ENCODE measurements at regions not wholly inside any gene's neighbourhood (a gene's known extent, or its start where the extent isn't known, plus 50 kb on each side); places are given as distances from the start of the nearest gene placed in this dataset.

DNA sequence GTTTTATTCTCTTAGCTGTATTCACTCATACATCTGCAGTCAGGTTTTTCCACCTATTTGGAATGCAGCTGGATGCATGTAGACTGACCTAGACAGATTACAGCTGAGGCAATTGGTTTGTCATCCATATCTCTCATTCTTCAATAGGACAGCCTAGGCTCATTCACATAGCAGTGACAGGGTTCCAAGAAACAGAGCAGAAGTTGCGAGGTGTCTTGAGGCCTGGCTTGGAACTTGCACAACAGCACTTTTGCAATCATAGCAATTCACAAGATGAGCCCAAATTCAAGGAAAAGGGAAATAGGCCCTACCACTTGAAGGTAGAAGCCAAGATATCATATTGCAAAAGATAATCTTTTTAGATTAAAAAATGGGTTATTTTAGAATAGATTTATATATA is 508.9 kb upstream of the JAG1 start:
- H3K27ac ChIP-seq, result no peak overlapping the region
- no peaks in the 10 kb centered on the region for H3K9me3 ChIP-seq
- no peak overlapping the region for H3K4me3 ChIP-seq
- H3K36me3 ChIP-seq, result no peaks in the 10 kb centered on the region
- no peaks in the 10 kb centered on the region for H3K4me1 ChIP-seq
- no peaks in the 10 kb centered on the region for H3K27me3 ChIP-seq
- TF ChIP-seq, protein P1, sequence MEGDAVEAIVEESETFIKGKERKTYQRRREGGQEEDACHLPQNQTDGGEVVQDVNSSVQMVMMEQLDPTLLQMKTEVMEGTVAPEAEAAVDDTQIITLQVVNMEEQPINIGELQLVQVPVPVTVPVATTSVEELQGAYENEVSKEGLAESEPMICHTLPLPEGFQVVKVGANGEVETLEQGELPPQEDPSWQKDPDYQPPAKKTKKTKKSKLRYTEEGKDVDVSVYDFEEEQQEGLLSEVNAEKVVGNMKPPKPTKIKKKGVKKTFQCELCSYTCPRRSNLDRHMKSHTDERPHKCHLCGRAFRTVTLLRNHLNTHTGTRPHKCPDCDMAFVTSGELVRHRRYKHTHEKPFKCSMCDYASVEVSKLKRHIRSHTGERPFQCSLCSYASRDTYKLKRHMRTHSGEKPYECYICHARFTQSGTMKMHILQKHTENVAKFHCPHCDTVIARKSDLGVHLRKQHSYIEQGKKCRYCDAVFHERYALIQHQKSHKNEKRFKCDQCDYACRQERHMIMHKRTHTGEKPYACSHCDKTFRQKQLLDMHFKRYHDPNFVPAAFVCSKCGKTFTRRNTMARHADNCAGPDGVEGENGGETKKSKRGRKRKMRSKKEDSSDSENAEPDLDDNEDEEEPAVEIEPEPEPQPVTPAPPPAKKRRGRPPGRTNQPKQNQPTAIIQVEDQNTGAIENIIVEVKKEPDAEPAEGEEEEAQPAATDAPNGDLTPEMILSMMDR (IDR thresholded peaks at IDR 0.05), result no peak
- TF ChIP-seq EP300 (IDR thresholded peaks at IDR 0.05) (no peak), POLR2A (IDR thresholded peaks at IDR 0.05) (no peak), POLR2AphosphoS5 (IDR thresholded peaks at IDR 0.05) (no peak)
- 50 to 80% methylated on average over 1 of the region's 1 CpG for WGBS, 2 donors (ENCODE audit: low coverage in 1 of 2)
- peak; percentile 86 for ATAC-seq

DNA sequence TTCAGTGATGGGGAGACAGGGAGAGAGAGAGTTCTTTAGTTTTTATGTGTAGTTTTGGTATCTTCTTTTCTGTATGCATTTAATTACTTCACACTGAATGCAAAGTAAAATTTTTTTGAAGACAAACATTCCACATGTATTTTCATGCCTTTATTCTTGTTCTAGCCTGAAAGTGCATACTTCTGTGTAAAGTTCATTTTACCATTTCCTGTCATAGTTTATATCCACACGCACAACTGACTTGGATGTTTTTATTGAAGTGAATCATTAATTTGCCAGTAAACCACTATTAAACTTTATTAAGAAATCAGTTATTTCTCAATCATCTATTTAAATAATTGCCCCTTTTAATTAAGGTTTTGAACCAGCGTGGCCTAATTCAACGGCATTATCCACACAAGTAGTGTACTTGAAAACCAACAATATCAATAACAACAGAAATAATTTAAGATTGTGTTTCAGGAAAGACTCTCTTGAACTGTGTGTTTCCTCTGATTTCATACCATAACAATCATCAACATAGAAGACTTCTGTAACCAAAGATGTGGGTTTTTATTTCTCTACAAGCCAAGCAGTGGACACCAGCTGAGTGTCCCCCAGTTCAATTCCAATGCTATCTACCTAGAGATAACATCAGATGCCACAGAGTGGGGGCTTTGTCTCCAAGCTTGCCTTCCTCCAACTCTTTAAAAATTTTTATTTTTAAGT is 512.7 kb upstream of the JAG1 start:
- no peaks in the 10 kb centered on the region for H3K4me1 ChIP-seq
- H3K27ac ChIP-seq, result no peak overlapping the region
- 80 to 84% methylated on average over 3 of the region's 3 CpGs for WGBS, 2 donors (ENCODE audit: low coverage in 1 of 2)
- no peak overlapping the region for H3K4me3 ChIP-seq
- no peaks in the 10 kb centered on the region for H3K27me3 ChIP-seq
- H3K36me3 ChIP-seq, result no peaks in the 10 kb centered on the region
- H3K9me3 ChIP-seq, result no peaks in the 10 kb centered on the region
- ATAC-seq, result no peak
- TF ChIP-seq POLR2A (IDR thresholded peaks at IDR 0.05) (no peak), POLR2AphosphoS5 (IDR thresholded peaks at IDR 0.05) (no peak), EP300 (IDR thresholded peaks at IDR 0.05) (no peak)
- TF ChIP-seq, protein P1 (IDR thresholded peaks at IDR 0.05), result no peak

DNA sequence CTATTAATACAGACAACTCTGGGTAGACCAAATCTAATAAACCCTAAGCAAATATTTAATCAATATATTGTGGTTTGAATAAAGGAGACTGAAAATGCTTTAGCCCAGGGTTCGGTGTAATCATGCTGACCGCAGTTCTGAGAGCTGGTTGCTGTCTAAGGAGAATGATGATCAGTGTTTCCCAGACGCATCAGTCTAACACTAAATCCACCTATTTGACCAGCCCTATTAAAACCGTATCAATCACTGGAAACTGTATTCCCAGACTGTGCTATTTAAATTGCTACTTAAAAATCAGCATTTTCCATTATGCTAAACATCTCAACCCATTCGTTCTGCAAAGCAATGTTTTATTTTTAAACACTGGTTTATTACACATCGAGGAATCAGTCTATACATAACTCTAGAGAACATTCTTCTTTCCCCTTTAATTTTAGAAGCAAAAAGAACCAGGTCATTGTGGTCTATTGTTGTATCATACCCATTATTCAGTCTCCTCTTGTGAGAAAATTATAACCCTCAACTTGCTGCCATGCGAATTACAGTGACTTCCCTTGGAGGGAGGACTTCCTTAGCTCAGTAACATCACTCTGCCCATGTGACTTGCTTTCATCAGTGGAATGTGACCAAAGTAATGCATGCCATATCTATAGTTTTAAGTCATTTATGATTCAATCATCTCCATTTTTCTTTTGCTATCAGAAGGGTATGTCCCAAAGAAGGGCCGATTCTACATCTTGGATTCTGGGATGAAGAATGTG is 515.2 kb upstream of the JAG1 start:
- no peak overlapping the region for H3K4me3 ChIP-seq
- no peaks in the 10 kb centered on the region for H3K36me3 ChIP-seq
- TF ChIP-seq POLR2A (IDR thresholded peaks at IDR 0.05), result no peak
- TF ChIP-seq, protein P1 (IDR thresholded peaks at IDR 0.05), result no peak
- TF ChIP-seq EP300 (IDR thresholded peaks at IDR 0.05), result no peak
- TF ChIP-seq POLR2AphosphoS5 (IDR thresholded peaks at IDR 0.05), result no peak
- 68 to 82% methylated on average over 8 of the region's 8 CpGs for WGBS, 2 donors (ENCODE audit: low coverage in 1 of 2)
- no peaks in the 10 kb centered on the region for H3K4me1 ChIP-seq
- H3K27me3 ChIP-seq, result no peaks in the 10 kb centered on the region
- no peaks in the 10 kb centered on the region for H3K9me3 ChIP-seq
- ATAC-seq, result no peak
- no peak overlapping the region for H3K27ac ChIP-seq

DNA sequence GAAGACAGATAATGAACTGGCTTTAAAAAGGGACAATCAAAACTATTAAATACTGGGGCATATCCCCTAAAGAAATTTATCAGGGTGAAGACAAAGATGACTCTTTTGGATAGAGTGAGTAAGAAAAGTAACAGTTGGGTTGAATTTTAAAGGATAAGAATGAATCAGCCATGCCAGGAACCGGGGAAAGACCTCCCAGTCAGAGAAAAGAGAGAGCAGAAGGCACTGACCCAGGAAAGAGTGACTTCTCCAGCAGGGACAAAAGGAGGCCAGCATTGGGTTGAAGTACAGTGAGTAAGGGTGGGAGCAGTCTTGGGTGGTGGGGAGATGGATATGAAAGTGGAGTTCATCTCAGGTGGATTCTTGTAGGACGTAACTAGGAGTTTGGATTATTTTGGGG is 516.9 kb upstream of the JAG1 start:
- H3K27me3 ChIP-seq, result no peaks in the 10 kb centered on the region
- H3K27ac ChIP-seq, result no peak overlapping the region
- no peaks in the 10 kb centered on the region for H3K36me3 ChIP-seq
- H3K9me3 ChIP-seq, result no peaks in the 10 kb centered on the region
- no peak for ATAC-seq
- H3K4me1 ChIP-seq, result no peaks in the 10 kb centered on the region
- H3K4me3 ChIP-seq, result no peak overlapping the region
- TF ChIP-seq EP300 (IDR thresholded peaks at IDR 0.05) (no peak), POLR2AphosphoS5 (IDR thresholded peaks at IDR 0.05) (no peak), POLR2A (IDR thresholded peaks at IDR 0.05) (no peak)
- TF ChIP-seq, protein P1 (IDR thresholded peaks at IDR 0.05), result no peak
- WGBS, 2 donors (ENCODE audit: low coverage in 1 of 2), result 91 to 100% methylated on average over 1 to 2 of the region's 2 CpGs

DNA sequence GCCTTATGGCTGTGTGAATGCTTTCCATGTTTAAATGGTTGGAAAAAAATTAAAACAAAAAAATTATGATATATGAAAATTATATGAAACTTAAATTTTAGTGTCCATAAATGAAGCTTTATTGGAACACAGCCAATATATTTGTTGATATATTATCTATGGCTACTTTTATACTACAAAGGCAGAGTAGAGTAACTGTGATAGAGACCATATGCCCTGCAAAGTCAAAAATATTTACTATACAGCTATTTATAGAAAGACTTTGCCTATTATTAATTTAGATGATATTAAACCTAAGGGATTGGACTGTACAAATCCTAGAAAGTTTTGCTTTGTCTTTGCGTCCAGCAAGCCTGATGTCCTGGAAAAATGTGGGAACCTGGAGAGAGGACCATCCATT is 518.3 kb upstream of the JAG1 start:
- no peaks in the 10 kb centered on the region for H3K4me1 ChIP-seq
- no peak for ATAC-seq
- no peaks in the 10 kb centered on the region for H3K9me3 ChIP-seq
- no peak for TF ChIP-seq POLR2A (IDR thresholded peaks at IDR 0.05)
- H3K27me3 ChIP-seq, result no peaks in the 10 kb centered on the region
- no peak overlapping the region for H3K27ac ChIP-seq
- H3K4me3 ChIP-seq, result no peak overlapping the region
- WGBS, 2 donors (ENCODE audit: low coverage in 1 of 2), result 75% methylated on average over 1 of the region's 1 CpG; no CpG with 5 or more reads in 1 of the 2 donors
- no peaks in the 10 kb centered on the region for H3K36me3 ChIP-seq
